ENCODE measurements at regions not wholly inside any gene's neighbourhood (a gene's known extent, or its start where the extent isn't known, plus 50 kb on each side); places are given as distances from the start of the nearest gene placed in this dataset.
A peak's percentile ranks its signal among the peaks of the same experiment; 100 is the strongest.

GRCh38 chr9:587527-587926 lies 254.0 kb upstream of the DMRT1 start:
- 100% methylated on average over 2 of the region's 2 CpGs for WGBS (ENCODE audit: insufficient coverage)
- Histone ChIP-seq H3K27me3 (replicated peaks in 2 of 5; ENCODE audit: control insufficient read depth in 4 of 5, insufficient read depth in 5 of 5, low read length in 4 of 5) (no peaks in the 10 kb centered on the region), H3K36me3 (ENCODE audit: control insufficient read depth in 4 of 4, insufficient read depth in 4 of 4, low read length in 3 of 4) (no peaks in the 10 kb centered on the region), H3K4me1 (ENCODE audit: control extremely low read depth in 1 of 4, control insufficient read depth in 4 of 4, insufficient read depth in 4 of 4, low read length in 3 of 4) (peaks cover 5 to 21% (median 12%) of the 10 kb centered on the region in 4 experiments), H3K27ac (ENCODE audit: insufficient read depth in 1 of 2, low read depth in 1 of 2, low read length in 2 of 2, poor library complexity in 1 of 2, severe bottlenecking in 2 of 2) (no peak overlapping the region), H3K9me3 (ENCODE audit: control extremely low read depth in 1 of 5, control insufficient read depth in 4 of 5, insufficient read depth in 2 of 5, low read depth in 1 of 5, low read length in 4 of 5) (no peaks in the 10 kb centered on the region), H3K4me3 (ENCODE audit: control insufficient read depth in 1 of 7, extremely low read depth in 1 of 7, insufficient read depth in 4 of 7, low read depth in 2 of 7, low read length in 6 of 7) (no peak overlapping the region)
- CTCF ChIA-PET, result no interaction called here
- DNase-seq, result no peak
- POLR2A ChIA-PET, result no interaction called here

GRCh38 chr9:588981-589380 lies 252.5 kb upstream of the DMRT1 start:
- Histone ChIP-seq H3K27ac (ENCODE audit: insufficient read depth in 1 of 2, low read depth in 1 of 2, low read length in 2 of 2, poor library complexity in 1 of 2, severe bottlenecking in 2 of 2) (no peak overlapping the region), H3K4me3 (ENCODE audit: control insufficient read depth in 1 of 7, extremely low read depth in 1 of 7, insufficient read depth in 4 of 7, low read depth in 2 of 7, low read length in 6 of 7) (no peak overlapping the region), H3K36me3 (ENCODE audit: control insufficient read depth in 4 of 4, insufficient read depth in 4 of 4, low read length in 3 of 4) (no peaks in the 10 kb centered on the region), H3K27me3 (replicated peaks in 2 of 5; ENCODE audit: control insufficient read depth in 4 of 5, insufficient read depth in 5 of 5, low read length in 4 of 5) (no peaks in the 10 kb centered on the region), H3K9me3 (ENCODE audit: control extremely low read depth in 1 of 5, control insufficient read depth in 4 of 5, insufficient read depth in 2 of 5, low read depth in 1 of 5, low read length in 4 of 5) (no peaks in the 10 kb centered on the region), H3K4me1 (ENCODE audit: control extremely low read depth in 1 of 4, control insufficient read depth in 4 of 4, insufficient read depth in 4 of 4, low read length in 3 of 4) (peaks cover 5 to 21% (median 12%) of the 10 kb centered on the region in 4 experiments)
- WGBS (ENCODE audit: insufficient coverage), result no CpG with 5 or more reads among the region's 3 CpGs
- peak in 1 of 3 donors; percentile 5 for DNase-seq
- POLR2A ChIA-PET, result no interaction called here
- CTCF ChIA-PET, result no interaction called here

GRCh38 chr9:589723-590122 lies 251.8 kb upstream of the DMRT1 start:
- 6% methylated on average over 3 of the region's 3 CpGs for WGBS (ENCODE audit: insufficient coverage)
- H3K36me3 ChIP-seq (ENCODE audit: control insufficient read depth in 4 of 4, insufficient read depth in 4 of 4, low read length in 3 of 4), result no peaks in the 10 kb centered on the region
- no peak overlapping the region for H3K27ac ChIP-seq (ENCODE audit: insufficient read depth in 1 of 2, low read depth in 1 of 2, low read length in 2 of 2, poor library complexity in 1 of 2, severe bottlenecking in 2 of 2)
- H3K4me1 ChIP-seq (ENCODE audit: control extremely low read depth in 1 of 4, control insufficient read depth in 4 of 4, insufficient read depth in 4 of 4, low read length in 3 of 4), result peaks cover 5 to 21% (median 12%) of the 10 kb centered on the region in 4 experiments
- CTCF ChIA-PET, result no interaction called here
- DNase-seq, result peak; percentile 54 to 85 (median 85)
- no peaks in the 10 kb centered on the region for H3K9me3 ChIP-seq (ENCODE audit: control extremely low read depth in 1 of 5, control insufficient read depth in 4 of 5, insufficient read depth in 2 of 5, low read depth in 1 of 5, low read length in 4 of 5)
- H3K27me3 ChIP-seq (replicated peaks in 2 of 5; ENCODE audit: control insufficient read depth in 4 of 5, insufficient read depth in 5 of 5, low read length in 4 of 5), result no peaks in the 10 kb centered on the region
- POLR2A ChIA-PET, result no interaction called here
- peak overlapping the region in 1 of 7 experiments; percentile 32 for H3K4me3 ChIP-seq (ENCODE audit: control insufficient read depth in 1 of 7, extremely low read depth in 1 of 7, insufficient read depth in 4 of 7, low read depth in 2 of 7, low read length in 6 of 7)

GRCh38 chr9:591292-591691 lies 250.2 kb upstream of the DMRT1 start:
- H3K4me3 ChIP-seq (ENCODE audit: control insufficient read depth in 1 of 7, extremely low read depth in 1 of 7, insufficient read depth in 4 of 7, low read depth in 2 of 7, low read length in 6 of 7), result no peak overlapping the region
- no peaks in the 10 kb centered on the region for H3K36me3 ChIP-seq (ENCODE audit: control insufficient read depth in 4 of 4, insufficient read depth in 4 of 4, low read length in 3 of 4)
- no peaks in the 10 kb centered on the region for H3K9me3 ChIP-seq (ENCODE audit: control extremely low read depth in 1 of 5, control insufficient read depth in 4 of 5, insufficient read depth in 2 of 5, low read depth in 1 of 5, low read length in 4 of 5)
- CTCF ChIA-PET, result no interaction called here
- peak; percentile 39 to 79 (median 64) for DNase-seq
- POLR2A ChIA-PET, result no interaction called here
- peaks cover 0 to 2% (median 0%) of the 10 kb centered on the region in 5 experiments for H3K27me3 ChIP-seq (replicated peaks in 2 of 5; ENCODE audit: control insufficient read depth in 4 of 5, insufficient read depth in 5 of 5, low read length in 4 of 5)
- H3K27ac ChIP-seq (ENCODE audit: insufficient read depth in 1 of 2, low read depth in 1 of 2, low read length in 2 of 2, poor library complexity in 1 of 2, severe bottlenecking in 2 of 2), result no peak overlapping the region
- H3K4me1 ChIP-seq (ENCODE audit: control extremely low read depth in 1 of 4, control insufficient read depth in 4 of 4, insufficient read depth in 4 of 4, low read length in 3 of 4), result peaks cover 5 to 21% (median 12%) of the 10 kb centered on the region in 4 experiments
- WGBS (ENCODE audit: insufficient coverage), result 29% methylated on average over 2 of the region's 4 CpGs

- Histone ChIP-seq H3K4me1 (ENCODE audit: control extremely low read depth in 1 of 4, control insufficient read depth in 4 of 4, insufficient read depth in 4 of 4, low read length in 3 of 4) (peaks cover 5 to 21% (median 12%) of the 10 kb centered on the region in 4 experiments), H3K9me3 (ENCODE audit: control extremely low read depth in 1 of 5, control insufficient read depth in 4 of 5, insufficient read depth in 2 of 5, low read depth in 1 of 5, low read length in 4 of 5) (no peaks in the 10 kb centered on the region), H3K27ac (ENCODE audit: insufficient read depth in 1 of 2, low read depth in 1 of 2, low read length in 2 of 2, poor library complexity in 1 of 2, severe bottlenecking in 2 of 2) (no peak overlapping the region), H3K27me3 (replicated peaks in 2 of 5; ENCODE audit: control insufficient read depth in 4 of 5, insufficient read depth in 5 of 5, low read length in 4 of 5) (peaks cover 0 to 3% (median 0%) of the 10 kb centered on the region in 5 experiments), H3K36me3 (ENCODE audit: control insufficient read depth in 4 of 4, insufficient read depth in 4 of 4, low read length in 3 of 4) (no peaks in the 10 kb centered on the region), H3K4me3 (ENCODE audit: control insufficient read depth in 1 of 7, extremely low read depth in 1 of 7, insufficient read depth in 4 of 7, low read depth in 2 of 7, low read length in 6 of 7) (no peak overlapping the region)
- ChIA-PET POLR2A (no interaction called here), CTCF (no interaction called here)
- 94% methylated on average over 5 of the region's 9 CpGs for WGBS (ENCODE audit: insufficient coverage)
- no peak for DNase-seq
Measured at GRCh38 chr9:592225-592624, 249.3 kb upstream of the DMRT1 start.

- POLR2A ChIA-PET, result no interaction called here
- WGBS (ENCODE audit: insufficient coverage), result 100% methylated on average over 2 of the region's 3 CpGs
- DNase-seq, result no peak
Measured at GRCh38 chr9:592733-593132, 248.8 kb upstream of the DMRT1 start.

GRCh38 chr9:593809-594208 lies 247.7 kb upstream of the DMRT1 start:
- Histone ChIP-seq H3K27me3 (replicated peaks in 2 of 5; ENCODE audit: control insufficient read depth in 4 of 5, insufficient read depth in 5 of 5, low read length in 4 of 5) (peaks cover 0 to 3% (median 0%) of the 10 kb centered on the region in 5 experiments), H3K9me3 (ENCODE audit: control extremely low read depth in 1 of 5, control insufficient read depth in 4 of 5, insufficient read depth in 2 of 5, low read depth in 1 of 5, low read length in 4 of 5) (no peaks in the 10 kb centered on the region), H3K27ac (ENCODE audit: insufficient read depth in 1 of 2, low read depth in 1 of 2, low read length in 2 of 2, poor library complexity in 1 of 2, severe bottlenecking in 2 of 2) (no peak overlapping the region), H3K4me3 (ENCODE audit: control insufficient read depth in 1 of 7, extremely low read depth in 1 of 7, insufficient read depth in 4 of 7, low read depth in 2 of 7, low read length in 6 of 7) (no peak overlapping the region), H3K4me1 (ENCODE audit: control extremely low read depth in 1 of 4, control insufficient read depth in 4 of 4, insufficient read depth in 4 of 4, low read length in 3 of 4) (peaks cover 5 to 21% (median 12%) of the 10 kb centered on the region in 4 experiments), H3K36me3 (ENCODE audit: control insufficient read depth in 4 of 4, insufficient read depth in 4 of 4, low read length in 3 of 4) (no peaks in the 10 kb centered on the region)
- CTCF ChIA-PET, result no interaction called here
- 100% methylated on average over 1 of the region's 2 CpGs for WGBS (ENCODE audit: insufficient coverage)
- no peak for DNase-seq
- POLR2A ChIA-PET, result no interaction called here

More at GRCh38 chr9:592733-593132, 248.8 kb upstream of the DMRT1 start:
- Histone ChIP-seq H3K27me3 (replicated peaks in 2 of 5; ENCODE audit: control insufficient read depth in 4 of 5, insufficient read depth in 5 of 5, low read length in 4 of 5) (peaks cover 0 to 3% (median 0%) of the 10 kb centered on the region in 5 experiments), H3K9me3 (ENCODE audit: control extremely low read depth in 1 of 5, control insufficient read depth in 4 of 5, insufficient read depth in 2 of 5, low read depth in 1 of 5, low read length in 4 of 5) (no peaks in the 10 kb centered on the region), H3K4me1 (ENCODE audit: control extremely low read depth in 1 of 4, control insufficient read depth in 4 of 4, insufficient read depth in 4 of 4, low read length in 3 of 4) (peaks cover 5 to 21% (median 12%) of the 10 kb centered on the region in 4 experiments), H3K36me3 (ENCODE audit: control insufficient read depth in 4 of 4, insufficient read depth in 4 of 4, low read length in 3 of 4) (no peaks in the 10 kb centered on the region), H3K4me3 (ENCODE audit: control insufficient read depth in 1 of 7, extremely low read depth in 1 of 7, insufficient read depth in 4 of 7, low read depth in 2 of 7, low read length in 6 of 7) (no peak overlapping the region), H3K27ac (ENCODE audit: insufficient read depth in 1 of 2, low read depth in 1 of 2, low read length in 2 of 2, poor library complexity in 1 of 2, severe bottlenecking in 2 of 2) (no peak overlapping the region)
- CTCF ChIA-PET, result no interaction called here

Data from common myeloid progenitor, CD34-positive (primary cell).